H9 (cell line): ENCODE measurements at regions not wholly inside any gene's neighbourhood (a gene's known extent, or its start where the extent isn't known, plus 50 kb on each side); places are given as distances from the start of the nearest gene placed in this dataset.

Experiments
- DNase-seq: peaks from one replicate; pipeline ENCODE4 v3.0.0-alpha.2; 2017
- H2AFZ ChIP-seq: one replicate; pipeline ENCODE4 v1.6.1; 2013; ENCODE audit warnings: mild to moderate bottlenecking, low read length, control low read depth, moderate library complexity
- H2AK5ac ChIP-seq: 2 replicates; pipeline ENCODE4 v1.6.1; 2013; ENCODE audit warnings: low read length, control low read depth, mixed read lengths; ENCODE audit not compliant: insufficient read length
- H2BK120ac ChIP-seq: one replicate; pipeline ENCODE4 v1.6.1; 2013; ENCODE audit warnings: low read depth, mild to moderate bottlenecking, low read length, control low read depth, inconsistent platforms; ENCODE audit not compliant: poor library complexity, severe bottlenecking
- H2BK12ac ChIP-seq: 2 replicates; pipeline ENCODE4 v1.6.1; 2013; ENCODE audit warnings: low read length, control low read depth, mixed read lengths, low read depth; ENCODE audit not compliant: insufficient read length
- H2BK15ac ChIP-seq: 2 replicates; pipeline ENCODE4 v1.6.1; 2013; ENCODE audit warnings: low read depth, low read length, control low read depth
- H2BK20ac ChIP-seq: one replicate; pipeline ENCODE4 v1.6.1; 2013; ENCODE audit warnings: low read depth, mild to moderate bottlenecking, low read length, control low read depth, inconsistent platforms; ENCODE audit not compliant: poor library complexity, severe bottlenecking
- H2BK5ac ChIP-seq: 2 replicates; pipeline ENCODE4 v1.6.1; 2013; ENCODE audit warnings: low read length, control low read depth, mixed read lengths; ENCODE audit not compliant: insufficient read length
- H3K14ac ChIP-seq: 2 replicates; pipeline ENCODE4 v1.6.1; 2013; ENCODE audit warnings: low read length, control low read depth; ENCODE audit not compliant: insufficient read depth
- H3K18ac ChIP-seq: 2 replicates; pipeline ENCODE4 v1.6.1; 2013; ENCODE audit warnings: low read depth, mild to moderate bottlenecking, mixed read lengths, low read length, control low read depth; ENCODE audit not compliant: insufficient read length
- H3K23ac ChIP-seq: 2 replicates; pipeline ENCODE4 v1.6.1; 2013; ENCODE audit warnings: low read length, control low read depth, mixed read lengths, low read depth; ENCODE audit not compliant: insufficient read length
- H3K23me2 ChIP-seq: 2 replicates; pipeline ENCODE4 v1.6.1; 2013; ENCODE audit warnings: low read depth, mild to moderate bottlenecking, mixed read lengths, low read length, control low read depth; ENCODE audit not compliant: insufficient read length, poor library complexity, severe bottlenecking
- H3K27ac ChIP-seq: 2 replicates; pipeline ENCODE4 v1.5.1; 2013; ENCODE audit warnings: low read length, control low read depth, mixed read lengths, low read depth; ENCODE audit not compliant: insufficient read length
- H3K27me3 ChIP-seq: 2 replicates; pipeline ENCODE4 v1.6.1; 2013; ENCODE audit warnings: low read length, control low read depth, inconsistent platforms; ENCODE audit not compliant: insufficient read depth
- H3K4ac ChIP-seq: 2 replicates; pipeline ENCODE4 v1.6.1; 2013; ENCODE audit warnings: low read depth, mild to moderate bottlenecking, control low read depth, inconsistent platforms, low read length, moderate library complexity
- H3K4me1 ChIP-seq: 2 replicates; pipeline ENCODE4 v1.6.1; 2013; ENCODE audit warnings: low read length, control low read depth, inconsistent platforms; ENCODE audit not compliant: insufficient read depth
- H3K4me2 ChIP-seq: 2 replicates; pipeline ENCODE4 v1.6.1; 2013; ENCODE audit warnings: low read length, control low read depth, mixed read lengths; ENCODE audit not compliant: insufficient read length, insufficient read depth
- H3K56ac ChIP-seq: 2 replicates; pipeline ENCODE4 v1.6.1; 2013; ENCODE audit warnings: low read depth, mild to moderate bottlenecking, mixed read lengths, low read length, control low read depth; ENCODE audit not compliant: insufficient read length
- H3K79me1 ChIP-seq: 2 replicates; pipeline ENCODE4 v1.6.1; 2013; ENCODE audit warnings: low read depth, mild to moderate bottlenecking, moderate library complexity, low read length, control low read depth, inconsistent platforms; ENCODE audit not compliant: insufficient read depth, poor library complexity, severe bottlenecking
- H3K79me2 ChIP-seq: 2 replicates; pipeline ENCODE4 v1.6.1; 2013; ENCODE audit warnings: low read length, control low read depth, inconsistent platforms; ENCODE audit not compliant: insufficient read depth
- H3K9ac ChIP-seq: 2 replicates; pipeline ENCODE4 v1.6.1; 2013; ENCODE audit warnings: low read length, control low read depth, mixed read lengths; ENCODE audit not compliant: insufficient read length; ENCODE audit errors: extremely low read depth
- H3K9me3 ChIP-seq: one replicate; pipeline ENCODE4 v1.6.1; 2013; ENCODE audit warnings: low read depth, low read length, inconsistent platforms; ENCODE audit not compliant: control insufficient read depth
- H3T11ph ChIP-seq: one replicate; pipeline ENCODE4 v1.6.1; 2013; ENCODE audit warnings: mild to moderate bottlenecking, low read length, control low read depth, inconsistent platforms
- H4K20me1 ChIP-seq: one replicate; pipeline ENCODE4 v1.6.1; 2013; ENCODE audit not compliant: control insufficient read depth, insufficient read length, insufficient read depth
- H4K5ac ChIP-seq: 2 replicates; pipeline ENCODE4 v1.6.1; 2013; ENCODE audit warnings: low read depth, mild to moderate bottlenecking, mixed read lengths, low read length, control low read depth; ENCODE audit not compliant: insufficient read length
- H4K8ac ChIP-seq: replicated peaks from 2 replicates; pipeline ENCODE4 v1.6.1; 2013; ENCODE audit warnings: low read length, control low read depth, mixed read lengths, low read depth; ENCODE audit not compliant: insufficient read length
- H4K91ac ChIP-seq: 2 replicates; pipeline ENCODE4 v1.6.1; 2013; ENCODE audit warnings: low read depth, mild to moderate bottlenecking, moderate library complexity, mixed read lengths, low read length, control low read depth; ENCODE audit not compliant: insufficient read length
- H3K27ac Mint-ChIP-seq, 3 experiments: 2 replicates in 2 of 3; 3 replicates in 1 of 3; pipeline ENCODE4 v1.8.0; 2020 to 2021; ENCODE audit warnings: mixed read lengths in 3 of 3, mild to moderate bottlenecking in 1 of 3, moderate library complexity in 1 of 3
- H3K27me3 Mint-ChIP-seq: 2 replicates; pipeline ENCODE4 v1.8.0; 2021; ENCODE audit warnings: low read depth, mild to moderate bottlenecking, moderate library complexity, mixed read lengths
- H3K36me3 Mint-ChIP-seq, 3 experiments: 2 replicates in 2 of 3; 3 replicates in 1 of 3; pipeline ENCODE4 v1.8.0; 2020 to 2021; ENCODE audit warnings: low read depth in 3 of 3, mixed read lengths in 3 of 3; ENCODE audit not compliant: insufficient read depth in 1 of 3
- H3K4me1 Mint-ChIP-seq, 2 experiments: 2 replicates each; pipeline ENCODE4 v1.8.0; 2020; ENCODE audit warnings: mixed read lengths in 2 of 2
- H3K4me3 Mint-ChIP-seq, 2 experiments: 2 replicates in 1 of 2; 3 replicates in 1 of 2; pipeline ENCODE4 v1.8.0; 2020 to 2021; ENCODE audit warnings: mild to moderate bottlenecking in 2 of 2, mixed read lengths in 2 of 2, moderate library complexity in 1 of 2
- H3K9me3 Mint-ChIP-seq, 2 experiments: 2 replicates in 1 of 2; 3 replicates in 1 of 2; pipeline ENCODE4 v1.8.0; 2020; ENCODE audit warnings: mild to moderate bottlenecking in 2 of 2, mixed read lengths in 2 of 2, moderate library complexity in 1 of 2
- WGBS: extraction: QIAGEN DNeasy Blood & Tissue Kit; methylation state at CpG from one replicate; pipeline ENCODE4 v1.1.7; 2013; ENCODE audit warnings: missing lambda C conversion rate, low lambda C conversion rate, mixed read lengths; ENCODE audit not compliant: insufficient read length; ENCODE audit errors: extremely low coverage; 5-methylcytosine and 5-hydroxymethylcytosine counted together
- TF ChIP-seq, protein P1 (sequence below): fragments of 200-600 bp; sonication (generic); conservative IDR thresholded peaks from 3 replicates; pipeline ENCODE4 v1.8.0; 2021; ENCODE audit warnings: antibody characterized with exemption, mild to moderate bottlenecking

DNA sequence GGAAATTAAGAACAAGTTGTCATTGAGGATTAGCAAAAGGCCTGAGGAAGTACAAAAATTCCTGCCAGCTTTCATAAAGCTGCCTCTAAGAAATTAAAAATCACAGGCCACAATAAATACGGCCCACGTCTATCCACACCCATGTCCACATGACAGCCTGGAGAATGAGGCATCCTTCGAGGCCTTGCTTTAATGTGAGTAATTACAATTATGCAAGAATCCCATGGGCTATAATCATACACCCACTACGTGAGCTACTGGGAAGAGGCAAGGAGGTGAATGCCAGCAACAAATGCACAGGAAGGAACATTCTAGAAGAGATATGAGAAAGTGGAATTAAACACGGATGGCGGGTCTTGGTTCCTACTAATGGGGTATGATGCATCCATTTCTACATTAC lies 65.4 kb upstream of the ZFHX3 start:
- H2BK12ac ChIP-seq: no peak overlapping the region
- no peak overlapping the region for H3K4me3 Mint-ChIP-seq
- WGBS: no CpG with 5 or more reads among the region's 6 CpGs
- no peak overlapping the region for H2BK5ac ChIP-seq
- no peak overlapping the region for H4K8ac ChIP-seq
- H4K91ac ChIP-seq: no peak overlapping the region
- H4K5ac ChIP-seq: no peak overlapping the region
- H3K56ac ChIP-seq: no peak overlapping the region
- H2BK20ac ChIP-seq: no peak overlapping the region
- H3K4me1 ChIP-seq: no peaks in the 10 kb centered on the region; the same call in 1 of the 2 replicates
- peaks cover 0 to 5% (median 0%) of the 10 kb centered on the region in 3 experiments; a peak in 2 of 7 replicates for H3K36me3 Mint-ChIP-seq
- no peaks in the 10 kb centered on the region for H3K79me2 ChIP-seq
- H2BK15ac ChIP-seq: no peak overlapping the region
- no peak overlapping the region for H3K27ac ChIP-seq
- no peak overlapping the region for H2AFZ ChIP-seq
- peaks cover 9 to 11% of the 10 kb centered on the region in 2 experiments for H3K4me1 Mint-ChIP-seq
- TF ChIP-seq, protein P1, sequence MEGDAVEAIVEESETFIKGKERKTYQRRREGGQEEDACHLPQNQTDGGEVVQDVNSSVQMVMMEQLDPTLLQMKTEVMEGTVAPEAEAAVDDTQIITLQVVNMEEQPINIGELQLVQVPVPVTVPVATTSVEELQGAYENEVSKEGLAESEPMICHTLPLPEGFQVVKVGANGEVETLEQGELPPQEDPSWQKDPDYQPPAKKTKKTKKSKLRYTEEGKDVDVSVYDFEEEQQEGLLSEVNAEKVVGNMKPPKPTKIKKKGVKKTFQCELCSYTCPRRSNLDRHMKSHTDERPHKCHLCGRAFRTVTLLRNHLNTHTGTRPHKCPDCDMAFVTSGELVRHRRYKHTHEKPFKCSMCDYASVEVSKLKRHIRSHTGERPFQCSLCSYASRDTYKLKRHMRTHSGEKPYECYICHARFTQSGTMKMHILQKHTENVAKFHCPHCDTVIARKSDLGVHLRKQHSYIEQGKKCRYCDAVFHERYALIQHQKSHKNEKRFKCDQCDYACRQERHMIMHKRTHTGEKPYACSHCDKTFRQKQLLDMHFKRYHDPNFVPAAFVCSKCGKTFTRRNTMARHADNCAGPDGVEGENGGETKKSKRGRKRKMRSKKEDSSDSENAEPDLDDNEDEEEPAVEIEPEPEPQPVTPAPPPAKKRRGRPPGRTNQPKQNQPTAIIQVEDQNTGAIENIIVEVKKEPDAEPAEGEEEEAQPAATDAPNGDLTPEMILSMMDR: no peak
- H3K27me3 ChIP-seq: no peaks in the 10 kb centered on the region
- no peaks in the 10 kb centered on the region for H3K79me1 ChIP-seq
- H3K23me2 ChIP-seq: no peaks in the 10 kb centered on the region
- H3K27ac Mint-ChIP-seq: no peak overlapping the region
- peaks cover 2% of the 10 kb centered on the region for H3K27me3 Mint-ChIP-seq
- no peak overlapping the region for H3K18ac ChIP-seq
- no peak overlapping the region for H3T11ph ChIP-seq
- H3K4ac ChIP-seq: no peak overlapping the region
- H3K14ac ChIP-seq: no peak overlapping the region
- peaks cover 5 to 7% of the 10 kb centered on the region in 2 experiments; a peak in 3 of 5 replicates for H3K9me3 Mint-ChIP-seq
- H3K9me3 ChIP-seq: no peaks in the 10 kb centered on the region
- H2AK5ac ChIP-seq: no peak overlapping the region
- DNase-seq: no peak
- H2BK120ac ChIP-seq: no peak overlapping the region
- H3K4me2 ChIP-seq: no peak overlapping the region
- no peaks in the 10 kb centered on the region for H4K20me1 ChIP-seq
- no peak overlapping the region for H3K9ac ChIP-seq
- H3K23ac ChIP-seq: no peak overlapping the region
